Germinal center (tissue), 1 donor: ENCODE measurements at regions not wholly inside any gene's neighbourhood (a gene's known extent, or its start where the extent isn't known, plus 50 kb on each side); places are given as distances from the start of the nearest gene placed in this dataset.

Experiments used
- DNase-seq: peaks from one replicate; pipeline ENCODE4 v3.0.0; 2012; ENCODE audit warnings: mixed read lengths, low spot score

- no peak for DNase-seq
Observed at GRCh38 chr9:88077071-88077617, 61.1 kb downstream of the SPATA31C2 start.

GRCh38 chr9:88076286-88077070 is 61.8 kb downstream of the SPATA31C2 start:
- peak; percentile 11 for DNase-seq

GRCh38 chr9:88075966-88076285 is 62.3 kb downstream of the SPATA31C2 start:
- DNase-seq = no peak

GRCh38 chr9:88075506-88075905 is 62.8 kb downstream of the SPATA31C2 start:
- no peak for DNase-seq

- DNase-seq = no peak
Observed at GRCh38 chr9:88074931-88075330, 63.3 kb downstream of the SPATA31C2 start.

- no peak for DNase-seq
Observed at GRCh38 chr9:88072831-88073375, 65.4 kb downstream of the SPATA31C2 start.

GRCh38 chr9:88071331-88071730 is 66.9 kb downstream of the SPATA31C2 start:
- no peak for DNase-seq

- DNase-seq = no peak
Observed at GRCh38 chr9:88065619-88066018, 72.7 kb downstream of the SPATA31C2 start.

GRCh38 chr9:88064554-88064953 is 73.7 kb downstream of the SPATA31C2 start:
- DNase-seq = no peak

GRCh38 chr9:88060746-88061145 is 77.5 kb downstream of the SPATA31C2 start:
- DNase-seq = no peak

- no peak for DNase-seq
Observed at GRCh38 chr9:88059469-88059868, 78.8 kb downstream of the SPATA31C2 start.

- no peak for DNase-seq
Observed at GRCh38 chr9:88056876-88057275, 81.4 kb downstream of the SPATA31C2 start.

GRCh38 chr9:88053856-88054501 is 79.6 kb upstream of the CDK20 start:
- no peak for DNase-seq

GRCh38 chr9:88052321-88052965 is 78.1 kb upstream of the CDK20 start:
- DNase-seq = no peak

GRCh38 chr9:88051138-88051537 is 76.8 kb upstream of the CDK20 start:
- DNase-seq = no peak

- no peak for DNase-seq
Observed at GRCh38 chr9:88049677-88050307, 75.5 kb upstream of the CDK20 start.

GRCh38 chr9:88046542-88046941 is 72.2 kb upstream of the CDK20 start:
- no peak for DNase-seq

- no peak for DNase-seq
Observed at GRCh38 chr9:88045686-88046085, 71.4 kb upstream of the CDK20 start.

GRCh38 chr9:88044200-88044599 is 69.9 kb upstream of the CDK20 start:
- DNase-seq = no peak

- DNase-seq = no peak
Observed at GRCh38 chr9:88043647-88044046, 69.3 kb upstream of the CDK20 start.

GRCh38 chr9:88041447-88041846 is 67.1 kb upstream of the CDK20 start:
- DNase-seq = no peak

- no peak for DNase-seq
Observed at GRCh38 chr9:88037285-88037845, 63.0 kb upstream of the CDK20 start.
